GM06990 (cell line): ENCODE measurements at regions not wholly inside any gene's neighbourhood (a gene's known extent, or its start where the extent isn't known, plus 50 kb on each side); places are given as distances from the start of the nearest gene placed in this dataset.

ENCODE experiments used
- DNase-seq: peaks from one replicate; pipeline ENCODE4 v3.0.0-alpha.2; 2011; ENCODE audit not compliant: insufficient read length; ENCODE audit errors: extremely low read depth
- H3K27me3 ChIP-seq: replicated peaks from 2 replicates; pipeline ENCODE4 v1.6.0; 2011; ENCODE audit warnings: low read length; ENCODE audit not compliant: control insufficient read depth, insufficient read depth
- H3K36me3 ChIP-seq: 2 replicates; pipeline ENCODE4 v1.5.1; 2011; ENCODE audit warnings: low read length; ENCODE audit not compliant: control insufficient read depth, insufficient read depth
- H3K4me3 ChIP-seq: replicated peaks from 2 replicates; pipeline ENCODE4 v1.5.1; 2011; ENCODE audit warnings: low read depth, mild to moderate bottlenecking, control low read depth, low read length
- TF ChIP-seq, protein P1 (sequence below): IDR thresholded peaks from 2 replicates; pipeline ENCODE4 v1.5.1; 2011; ENCODE audit warnings: low read length, control low read depth, mild to moderate bottlenecking, inconsistent platforms; ENCODE audit not compliant: insufficient read depth, poor library complexity, severe bottlenecking

DNA sequence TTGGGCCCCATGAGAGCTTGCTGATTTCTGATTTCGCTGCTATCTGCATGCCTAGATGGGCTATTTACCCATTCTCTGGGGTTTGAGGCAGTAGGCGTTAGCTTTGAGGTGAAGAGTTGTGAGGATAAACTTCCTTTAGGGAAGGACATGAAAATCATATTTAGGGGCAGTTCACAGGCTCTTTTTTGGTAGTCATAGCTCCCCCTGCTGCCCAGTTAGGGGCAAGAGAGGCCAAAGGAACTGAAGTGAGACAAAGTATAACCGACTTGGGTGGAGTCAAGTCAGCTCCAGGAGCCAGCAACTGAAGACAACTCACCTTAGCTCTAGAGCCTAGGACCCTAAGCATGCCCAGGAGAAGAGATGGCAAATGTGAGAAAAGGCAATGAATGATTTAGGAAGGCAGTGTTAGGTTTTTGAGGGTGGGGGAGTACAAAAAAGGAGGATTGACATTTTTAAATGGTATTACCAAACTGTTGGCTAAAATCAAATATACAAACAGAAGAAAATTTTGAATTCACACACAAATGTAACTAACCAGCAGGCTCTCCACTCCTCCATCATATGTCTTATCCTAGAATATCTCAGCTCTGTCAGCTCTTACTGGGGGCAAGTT, 625.2 kb downstream of the LMO4 start:
- H3K36me3 ChIP-seq, result no peaks in the 10 kb centered on the region
- DNase-seq, result peak; percentile 16
- no peak overlapping the region for H3K4me3 ChIP-seq
- no peaks in the 10 kb centered on the region; the same call in 1 of the 2 replicates for H3K27me3 ChIP-seq
- TF ChIP-seq, protein P1, sequence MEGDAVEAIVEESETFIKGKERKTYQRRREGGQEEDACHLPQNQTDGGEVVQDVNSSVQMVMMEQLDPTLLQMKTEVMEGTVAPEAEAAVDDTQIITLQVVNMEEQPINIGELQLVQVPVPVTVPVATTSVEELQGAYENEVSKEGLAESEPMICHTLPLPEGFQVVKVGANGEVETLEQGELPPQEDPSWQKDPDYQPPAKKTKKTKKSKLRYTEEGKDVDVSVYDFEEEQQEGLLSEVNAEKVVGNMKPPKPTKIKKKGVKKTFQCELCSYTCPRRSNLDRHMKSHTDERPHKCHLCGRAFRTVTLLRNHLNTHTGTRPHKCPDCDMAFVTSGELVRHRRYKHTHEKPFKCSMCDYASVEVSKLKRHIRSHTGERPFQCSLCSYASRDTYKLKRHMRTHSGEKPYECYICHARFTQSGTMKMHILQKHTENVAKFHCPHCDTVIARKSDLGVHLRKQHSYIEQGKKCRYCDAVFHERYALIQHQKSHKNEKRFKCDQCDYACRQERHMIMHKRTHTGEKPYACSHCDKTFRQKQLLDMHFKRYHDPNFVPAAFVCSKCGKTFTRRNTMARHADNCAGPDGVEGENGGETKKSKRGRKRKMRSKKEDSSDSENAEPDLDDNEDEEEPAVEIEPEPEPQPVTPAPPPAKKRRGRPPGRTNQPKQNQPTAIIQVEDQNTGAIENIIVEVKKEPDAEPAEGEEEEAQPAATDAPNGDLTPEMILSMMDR, result peak; percentile 81

DNA sequence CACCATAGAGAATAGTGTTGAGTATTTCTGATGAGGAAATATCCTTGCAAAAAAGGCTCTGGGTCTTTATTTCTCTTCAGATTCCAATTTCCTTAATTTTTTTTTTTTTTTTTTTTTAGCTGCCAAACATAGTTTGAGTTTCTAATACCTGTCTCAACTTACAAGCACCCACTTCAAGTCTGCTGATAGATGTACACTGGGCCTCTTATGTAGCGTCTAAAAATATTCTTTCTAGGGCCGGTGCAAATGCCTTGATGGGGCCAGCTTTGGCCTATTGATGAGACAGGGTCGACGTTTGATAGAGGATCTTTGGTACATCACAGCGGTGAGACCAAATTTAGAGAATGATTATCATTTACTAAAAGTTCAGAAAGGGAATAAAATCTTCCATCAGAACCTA, 626.4 kb downstream of the LMO4 start:
- no peaks in the 10 kb centered on the region for H3K36me3 ChIP-seq

DNA sequence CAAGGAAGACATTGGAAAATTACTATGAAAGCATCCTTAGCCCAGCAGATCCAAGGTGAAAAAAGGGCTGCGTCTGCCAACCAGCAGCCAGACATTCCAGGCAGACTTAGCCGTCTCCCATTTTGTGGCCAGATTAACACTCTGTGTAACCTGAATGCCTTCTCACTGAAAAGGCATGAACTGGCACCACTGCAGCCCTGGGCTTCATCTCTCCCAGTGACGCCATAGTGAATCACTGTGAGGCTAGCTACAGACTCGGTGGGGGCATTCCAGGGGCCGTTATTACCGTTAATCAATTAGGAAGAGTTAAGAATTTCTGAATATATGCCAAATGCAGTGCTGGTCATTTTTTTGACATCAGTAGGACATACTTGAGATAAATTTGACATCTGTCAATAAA, 627.4 kb downstream of the LMO4 start:
- H3K27me3 ChIP-seq, result no peaks in the 10 kb centered on the region; the same call in 1 of the 2 replicates
- TF ChIP-seq, protein P1, result no peak
- no peak overlapping the region for H3K4me3 ChIP-seq
- DNase-seq, result no peak
- H3K36me3 ChIP-seq, result no peaks in the 10 kb centered on the region

More for the DNA sequence above, 626.4 kb downstream of the LMO4 start:
- TF ChIP-seq, protein P1, result no peak
- DNase-seq, result no peak
- no peak overlapping the region for H3K4me3 ChIP-seq
- H3K27me3 ChIP-seq, result no peaks in the 10 kb centered on the region; the same call in 1 of the 2 replicates

DNA sequence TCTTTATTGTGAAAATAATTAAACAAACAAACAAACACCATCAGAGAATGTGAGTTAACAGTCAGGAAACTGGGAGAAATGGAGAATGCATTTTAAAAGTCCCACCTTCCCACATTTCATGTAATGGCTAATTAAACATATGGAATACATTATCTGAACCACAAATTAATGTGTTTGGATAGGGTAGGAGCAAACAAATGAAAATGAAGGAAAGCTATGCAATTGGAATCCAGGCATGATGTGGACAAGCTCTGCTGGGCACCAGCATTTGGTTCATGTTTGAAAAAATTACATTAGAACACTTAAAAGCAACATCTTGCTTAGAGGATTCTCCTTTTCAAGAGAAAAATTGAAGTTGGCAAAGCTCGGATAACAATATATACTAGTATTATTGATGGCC, 628.1 kb downstream of the LMO4 start:
- DNase-seq, result no peak
- no peaks in the 10 kb centered on the region for H3K36me3 ChIP-seq
- no peak overlapping the region for H3K4me3 ChIP-seq
- TF ChIP-seq, protein P1, result no peak
- no peaks in the 10 kb centered on the region; the same call in 1 of the 2 replicates for H3K27me3 ChIP-seq

DNA sequence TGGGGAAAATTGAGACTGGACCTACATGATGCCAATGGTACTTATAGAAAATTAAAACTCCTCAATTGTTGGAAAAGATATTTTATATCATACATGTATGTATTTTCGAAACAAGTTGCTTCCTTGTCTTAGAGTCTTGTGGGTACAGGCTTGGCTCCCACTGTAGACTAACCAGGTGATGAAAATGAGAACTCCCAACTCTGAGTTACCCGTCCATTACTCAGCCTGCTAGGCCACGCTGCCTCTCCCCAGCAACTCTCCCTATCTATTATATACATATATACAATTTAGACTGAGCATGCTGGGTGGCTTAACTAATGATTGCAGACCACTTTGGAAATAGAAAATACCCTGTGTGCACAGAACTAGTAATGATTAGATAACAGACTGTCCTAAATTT, 628.7 kb downstream of the LMO4 start:
- no peak overlapping the region for H3K4me3 ChIP-seq
- no peaks in the 10 kb centered on the region; the same call in 1 of the 2 replicates for H3K27me3 ChIP-seq
- TF ChIP-seq, protein P1, result no peak
- no peak for DNase-seq
- no peaks in the 10 kb centered on the region for H3K36me3 ChIP-seq
